NT2/D1 (cell line): ENCODE measurements at regions not wholly inside any gene's neighbourhood (a gene's known extent, or its start where the extent isn't known, plus 50 kb on each side); places are given as distances from the start of the nearest gene placed in this dataset.

Experiments
- YY1 ChIP-seq: IDR thresholded peaks from 2 replicates; pipeline ENCODE4 v1.6.1; 2011; ENCODE audit not compliant: insufficient read length, insufficient read depth
- ZNF274 ChIP-seq: IDR thresholded peaks from 2 replicates; pipeline ENCODE4 v1.6.1; 2011; ENCODE audit warnings: mild to moderate bottlenecking, low read depth, low read length

DNA sequence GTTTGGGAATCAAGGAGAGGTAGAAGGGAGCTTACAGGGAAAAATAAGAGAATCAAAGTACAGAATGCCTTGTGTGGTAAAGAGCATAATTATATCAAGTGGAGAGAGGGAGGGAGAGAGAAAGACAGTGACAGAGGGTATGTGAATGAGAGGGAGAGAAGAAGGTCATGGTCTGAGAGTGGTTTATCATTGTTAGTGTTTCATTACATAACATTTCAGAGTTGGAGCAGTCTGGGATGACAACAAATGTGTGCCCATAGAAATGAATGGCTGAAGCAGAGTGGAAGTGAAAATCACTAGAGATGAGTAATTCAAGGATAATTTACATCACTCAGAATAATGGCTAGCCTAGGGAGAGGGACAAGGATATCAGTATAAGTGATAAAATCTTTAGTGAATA, 799.2 kb downstream of the TLE1 start:
- no peak for TF ChIP-seq YY1
- no peak for TF ChIP-seq ZNF274
